ENCODE measurements at regions not wholly inside any gene's neighbourhood (a gene's known extent, or its start where the extent isn't known, plus 50 kb on each side); places are given as distances from the start of the nearest gene placed in this dataset.

- TF ChIP-seq CEBPB (tag; IDR thresholded peaks at IDR 0.05) (peak; percentile 93), STAT5A (IDR thresholded peaks at IDR 0.05; ENCODE audit: borderline replicate concordance, low read length) (no peak), ZNF274 (IDR thresholded peaks at IDR 0.05; ENCODE audit: borderline replicate concordance, low read depth, low read length) (no peak), SP1 (CRISPR knock-in tag; IDR thresholded peaks at IDR 0.05) (no peak), PHB2 (IDR thresholded peaks at IDR 0.05; ENCODE audit: low read depth) (no peak), MEIS2 (IDR thresholded peaks at IDR 0.05; ENCODE audit: partially characterized antibody) (no peak), RFX1 (IDR thresholded peaks at IDR 0.05) (peak; percentile 38), NFIX (CRISPR knock-in tag; IDR thresholded peaks at IDR 0.05; ENCODE audit: low read depth) (no peak), ZNF766 (CRISPR knock-in tag; conservative IDR thresholded peaks at IDR 0.05) (no peak), ILF3 (IDR thresholded peaks at IDR 0.05; ENCODE audit: borderline replicate concordance) (no peak), MCM5 (IDR thresholded peaks at IDR 0.05; ENCODE audit: low read depth) (no peak), ETV1 (tag; conservative IDR thresholded peaks at IDR 0.05; ENCODE audit: low read depth) (no peak), ZNF77 (CRISPR knock-in tag; IDR thresholded peaks at IDR 0.05) (no peak), MAX (CRISPR knock-in tag; IDR thresholded peaks at IDR 0.05) (no peak), ZKSCAN3 (CRISPR knock-in tag; IDR thresholded peaks at IDR 0.05) (no peak), SMAD2 (IDR thresholded peaks at IDR 0.05; ENCODE audit: low read depth, low read length) (no peak), ERF (CRISPR knock-in tag; IDR thresholded peaks at IDR 0.05) (no peak), FOXK1 (CRISPR knock-in tag; IDR thresholded peaks at IDR 0.05; ENCODE audit: borderline replicate concordance) (no peak), GATAD2A (IDR thresholded peaks at IDR 0.05) (no peak), ETV5 (CRISPR knock-in tag; IDR thresholded peaks at IDR 0.05; ENCODE audit: low read depth) (no peak), IRF2 (CRISPR knock-in tag; IDR thresholded peaks at IDR 0.05) (no peak), TSHZ1 (CRISPR knock-in tag; IDR thresholded peaks at IDR 0.05) (no peak), EGR1 (conservative IDR thresholded peaks at IDR 0.05) (no peak), ETV6 (IDR thresholded peaks at IDR 0.05; ENCODE audit: borderline replicate concordance in 1 of 2, low read depth in 2 of 2, low read length in 1 of 2) (no peak), ETV6 (CRISPR knock-in tag; IDR thresholded peaks at IDR 0.05; ENCODE audit: borderline replicate concordance) (no peak), TOE1 (IDR thresholded peaks at IDR 0.05; ENCODE audit: borderline replicate concordance) (no peak), TOE1 (CRISPR knock-in tag; IDR thresholded peaks at IDR 0.05; ENCODE audit: borderline replicate concordance, low read depth) (no peak), KAT2B (IDR thresholded peaks at IDR 0.05; ENCODE audit: low read depth, low read length) (no peak)
Observed at GRCh38 chr7:131859147-131859821, 302.9 kb upstream of the PODXL start (continued).
